Sigmoid colon (tissue), 4 donors: ENCODE measurements at regions not wholly inside any gene's neighbourhood (a gene's known extent, or its start where the extent isn't known, plus 50 kb on each side); places are given as distances from the start of the nearest gene placed in this dataset.

Experiments used
- CTCF ChIP-seq, 4 experiments: fragments of 450-650 bp in 3 of 4; fragments of 200-600 bp in 1 of 4; IDR thresholded peaks; one replicate each; pipeline ENCODE4 v1.5.1; 2016 to 2019; ENCODE audit warnings: antibody characterized with exemption in 4 of 4, mild to moderate bottlenecking in 3 of 4, moderate library complexity in 2 of 4
- EP300 ChIP-seq, 4 donors: sonication (generic); formaldehyde crosslinking; IDR thresholded peaks; one replicate each; pipeline ENCODE4 v1.6.1; 2017; ENCODE audit warnings: antibody characterized with exemption in 4 of 4

GRCh38 chr9:75505654-75506053, 384.8 kb upstream of the PCSK5 start:
- TF ChIP-seq CTCF (IDR thresholded peaks at IDR 0.05) (no peak), EP300 (IDR thresholded peaks at IDR 0.05) (no peak)
